GM21360 (cell line): ENCODE measurements at regions not wholly inside any gene's neighbourhood (a gene's known extent, or its start where the extent isn't known, plus 50 kb on each side); places are given as distances from the start of the nearest gene placed in this dataset.

Experiments used
- ATAC-seq: cut with Tn5 transposase; IDR thresholded peaks from one replicate; pipeline ENCODE4 v1.9.1; 2021; ENCODE audit warnings: mild to moderate bottlenecking, moderate library complexity; ENCODE audit not compliant: unreplicated experiment

DNA sequence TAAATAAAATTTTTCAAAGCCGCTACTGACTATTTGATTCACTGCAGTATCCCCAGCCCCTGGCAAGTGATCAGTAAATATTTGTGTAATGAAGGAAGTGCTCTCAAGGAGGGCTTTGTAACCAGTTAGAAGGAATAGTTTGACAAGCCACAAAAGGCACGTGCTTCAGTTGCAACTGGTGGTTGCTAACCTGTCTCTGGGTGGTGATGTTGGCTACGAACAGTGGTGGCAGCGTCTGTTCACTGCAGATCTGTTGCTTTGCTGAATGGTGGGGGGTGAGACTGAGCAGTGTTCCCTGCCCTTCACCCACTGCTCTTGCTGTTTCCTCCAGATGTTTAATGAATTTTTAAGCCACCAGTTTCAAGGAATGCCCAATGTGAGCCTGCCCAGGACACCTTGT, 73.9 kb upstream of the SIX2 start:
- ATAC-seq: no peak

GRCh38 chr2:45074713-45075112, 65.5 kb upstream of the SIX2 start:
- ATAC-seq: no peak

- no peak for ATAC-seq
Measured at GRCh38 chr2:45072862-45073237, 63.6 kb upstream of the SIX2 start.

DNA sequence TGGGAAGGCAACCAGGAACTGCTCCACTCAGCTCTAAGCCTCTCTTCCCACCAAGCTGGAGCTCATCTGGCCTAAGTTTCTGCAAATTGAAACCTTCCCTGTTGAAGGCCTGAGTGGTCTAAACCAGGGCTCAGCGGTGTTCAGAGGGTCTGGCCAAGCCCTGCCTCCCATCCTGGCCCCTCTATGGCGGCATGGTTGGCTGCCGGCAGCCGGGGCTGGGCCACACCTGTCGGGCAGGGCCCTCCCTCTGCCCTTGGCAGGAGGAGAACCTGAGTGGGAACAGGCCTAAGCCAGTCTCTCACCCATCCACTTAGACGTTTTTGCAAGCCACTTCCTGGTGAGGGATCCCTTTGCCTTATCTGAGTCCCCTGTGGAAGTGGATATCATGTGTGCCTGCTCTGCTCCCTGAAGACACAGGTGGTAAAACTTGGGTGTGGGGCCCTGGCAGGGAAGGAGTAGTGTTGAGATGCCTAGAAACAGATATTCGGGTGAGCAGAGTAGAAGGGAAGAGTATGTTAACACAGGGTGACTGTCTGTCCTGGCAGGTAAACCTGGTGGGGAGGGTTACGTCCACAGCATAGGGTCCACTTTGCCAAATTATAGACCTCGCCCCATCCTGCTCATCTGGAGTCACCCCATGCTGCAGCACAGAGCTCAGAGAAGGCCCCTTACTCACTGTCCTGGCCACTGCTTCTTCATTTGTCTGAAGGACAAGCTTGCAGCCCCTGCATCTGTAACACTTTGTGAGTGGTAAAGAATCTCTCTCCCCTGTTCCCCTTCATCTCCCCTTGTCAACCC, 63.0 kb upstream of the SIX2 start:
- no peak for ATAC-seq

GRCh38 chr2:45070113-45070652, 60.9 kb upstream of the SIX2 start:
- ATAC-seq: no peak

GRCh38 chr2:45069684-45070083, 60.4 kb upstream of the SIX2 start:
- no peak for ATAC-seq

GRCh38 chr2:45068571-45069140, 59.4 kb upstream of the SIX2 start:
- ATAC-seq: no peak

GRCh38 chr2:45067859-45068570, 58.8 kb upstream of the SIX2 start:
- no peak for ATAC-seq
